HFFc6 (cell line): ENCODE measurements at regions not wholly inside any gene's neighbourhood (a gene's known extent, or its start where the extent isn't known, plus 50 kb on each side); places are given as distances from the start of the nearest gene placed in this dataset.
A peak's percentile ranks its signal among the peaks of the same experiment; 100 is the strongest.

Experiments used
- DNase-seq: peaks from one replicate; pipeline ENCODE4 v3.0.0-alpha.2; 2018
- H3K27ac Mint-ChIP-seq: 2 replicates; pipeline ENCODE4 v1.8.0; 2020; ENCODE audit warnings: mild to moderate bottlenecking, mixed read lengths
- H3K27me3 Mint-ChIP-seq: 2 replicates; pipeline ENCODE4 v1.8.0; 2021; ENCODE audit warnings: mild to moderate bottlenecking, moderate library complexity, mixed read lengths; ENCODE audit not compliant: insufficient read depth
- H3K36me3 Mint-ChIP-seq: 2 replicates; pipeline ENCODE4 v1.8.0; 2021; ENCODE audit warnings: low read depth, mixed read lengths
- H3K4me1 Mint-ChIP-seq: 2 replicates; pipeline ENCODE4 v1.8.0; 2020; ENCODE audit warnings: low read depth, mixed read lengths
- H3K4me3 Mint-ChIP-seq: 2 replicates; pipeline ENCODE4 v1.8.0; 2020; ENCODE audit warnings: mild to moderate bottlenecking, moderate library complexity, mixed read lengths
- H3K9me3 Mint-ChIP-seq: 2 replicates; pipeline ENCODE4 v1.8.0; 2020; ENCODE audit warnings: mild to moderate bottlenecking, mixed read lengths
- TF ChIP-seq, protein P1 (sequence below): fragments of 200-600 bp; sonication (generic); IDR thresholded peaks from 2 replicates; pipeline ENCODE4 v1.5.0; 2021; ENCODE audit warnings: antibody characterized with exemption, mild to moderate bottlenecking

GRCh38 chr4:14143892-14144291 is 516.4 kb upstream of the BOD1L1 start:
- TF ChIP-seq, protein P1, sequence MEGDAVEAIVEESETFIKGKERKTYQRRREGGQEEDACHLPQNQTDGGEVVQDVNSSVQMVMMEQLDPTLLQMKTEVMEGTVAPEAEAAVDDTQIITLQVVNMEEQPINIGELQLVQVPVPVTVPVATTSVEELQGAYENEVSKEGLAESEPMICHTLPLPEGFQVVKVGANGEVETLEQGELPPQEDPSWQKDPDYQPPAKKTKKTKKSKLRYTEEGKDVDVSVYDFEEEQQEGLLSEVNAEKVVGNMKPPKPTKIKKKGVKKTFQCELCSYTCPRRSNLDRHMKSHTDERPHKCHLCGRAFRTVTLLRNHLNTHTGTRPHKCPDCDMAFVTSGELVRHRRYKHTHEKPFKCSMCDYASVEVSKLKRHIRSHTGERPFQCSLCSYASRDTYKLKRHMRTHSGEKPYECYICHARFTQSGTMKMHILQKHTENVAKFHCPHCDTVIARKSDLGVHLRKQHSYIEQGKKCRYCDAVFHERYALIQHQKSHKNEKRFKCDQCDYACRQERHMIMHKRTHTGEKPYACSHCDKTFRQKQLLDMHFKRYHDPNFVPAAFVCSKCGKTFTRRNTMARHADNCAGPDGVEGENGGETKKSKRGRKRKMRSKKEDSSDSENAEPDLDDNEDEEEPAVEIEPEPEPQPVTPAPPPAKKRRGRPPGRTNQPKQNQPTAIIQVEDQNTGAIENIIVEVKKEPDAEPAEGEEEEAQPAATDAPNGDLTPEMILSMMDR = no peak; the same call in 1 of the 2 replicates
- Mint-ChIP-seq H3K36me3 (peaks cover 12% of the 10 kb centered on the region; the same call in 1 of the 2 replicates), H3K27ac (no peak overlapping the region), H3K4me3 (no peak overlapping the region), H3K27me3 (no peaks in the 10 kb centered on the region; the same call in 1 of the 2 replicates), H3K4me1 (peaks cover 13% of the 10 kb centered on the region), H3K9me3 (no peaks in the 10 kb centered on the region)
- DNase-seq = no peak

GRCh38 chr4:14149176-14150053 is 521.9 kb upstream of the BOD1L1 start:
- no peak overlapping the region for H3K27ac Mint-ChIP-seq
- no peak overlapping the region for H3K4me3 Mint-ChIP-seq
- TF ChIP-seq, protein P1 = no peak
- no peaks in the 10 kb centered on the region; the same call in 1 of the 2 replicates for H3K27me3 Mint-ChIP-seq
- no peaks in the 10 kb centered on the region; the same call in 1 of the 2 replicates for H3K36me3 Mint-ChIP-seq
- DNase-seq = peak; percentile 5
- no peaks in the 10 kb centered on the region for H3K9me3 Mint-ChIP-seq
- H3K4me1 Mint-ChIP-seq = peaks cover 37% of the 10 kb centered on the region

GRCh38 chr4:14151101-14151500 is 523.6 kb upstream of the BOD1L1 start:
- TF ChIP-seq, protein P1 = no peak
- Mint-ChIP-seq H3K27ac (no peak overlapping the region), H3K27me3 (no peaks in the 10 kb centered on the region; the same call in 1 of the 2 replicates), H3K36me3 (no peaks in the 10 kb centered on the region; the same call in 1 of the 2 replicates), H3K4me1 (peaks cover 37% of the 10 kb centered on the region), H3K9me3 (no peaks in the 10 kb centered on the region), H3K4me3 (no peak overlapping the region)
- peak; percentile 9 for DNase-seq

- DNase-seq = no peak
- Mint-ChIP-seq H3K4me3 (no peak overlapping the region), H3K9me3 (no peaks in the 10 kb centered on the region), H3K27me3 (no peaks in the 10 kb centered on the region; the same call in 1 of the 2 replicates), H3K4me1 (peaks cover 33% of the 10 kb centered on the region), H3K27ac (no peak overlapping the region), H3K36me3 (no peaks in the 10 kb centered on the region; the same call in 1 of the 2 replicates)
- TF ChIP-seq, protein P1 = no peak
Measured at GRCh38 chr4:14152834-14153519, 525.5 kb upstream of the BOD1L1 start.

- H3K9me3 Mint-ChIP-seq = no peaks in the 10 kb centered on the region
- H3K27ac Mint-ChIP-seq = no peak overlapping the region
- H3K27me3 Mint-ChIP-seq = no peaks in the 10 kb centered on the region
- peaks cover 5% of the 10 kb centered on the region for H3K4me1 Mint-ChIP-seq
- TF ChIP-seq, protein P1 = no peak
- no peak overlapping the region for H3K4me3 Mint-ChIP-seq
- no peak for DNase-seq
- H3K36me3 Mint-ChIP-seq = no peaks in the 10 kb centered on the region
Measured at GRCh38 chr4:14155803-14156202, 528.3 kb upstream of the BOD1L1 start.
